Panc1 (cell line): ENCODE measurements at regions not wholly inside any gene's neighbourhood (a gene's known extent, or its start where the extent isn't known, plus 50 kb on each side); places are given as distances from the start of the nearest gene placed in this dataset.

Source experiments
- REST ChIP-seq, 2 experiments: IDR thresholded peaks; 2 replicates each; pipeline ENCODE4 v1.6.1; 2011 to 2012; ENCODE audit warnings: low read depth in 2 of 2, control low read depth in 1 of 2, low read length in 1 of 2, mild to moderate bottlenecking in 1 of 2, moderate library complexity in 1 of 2; ENCODE audit not compliant: insufficient read depth in 1 of 2
- TF ChIP-seq, protein P1 (sequence below): fragments of 450-650 bp; IDR thresholded peaks from 2 replicates; pipeline ENCODE4 v1.5.1; 2017; ENCODE audit warnings: mild to moderate bottlenecking

DNA sequence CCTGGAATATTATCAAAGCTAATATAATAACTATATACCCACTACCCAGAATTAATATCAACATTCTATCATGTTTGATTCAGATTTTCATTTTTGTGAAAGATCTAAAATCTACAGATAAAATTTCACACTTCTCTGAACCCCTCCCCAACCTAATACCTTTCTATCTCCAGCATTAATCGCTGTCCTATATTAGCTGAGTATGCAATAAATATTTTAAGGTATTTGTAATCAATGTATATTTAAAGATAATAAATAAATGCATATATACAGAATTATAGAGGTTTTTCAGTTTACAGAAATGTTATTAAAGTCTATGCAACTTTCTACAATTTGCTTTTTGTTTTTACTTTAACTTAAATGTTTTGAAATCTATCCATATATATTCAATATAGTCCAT, 156.7 kb upstream of the NRSN1 start:
- TF ChIP-seq, protein P1, sequence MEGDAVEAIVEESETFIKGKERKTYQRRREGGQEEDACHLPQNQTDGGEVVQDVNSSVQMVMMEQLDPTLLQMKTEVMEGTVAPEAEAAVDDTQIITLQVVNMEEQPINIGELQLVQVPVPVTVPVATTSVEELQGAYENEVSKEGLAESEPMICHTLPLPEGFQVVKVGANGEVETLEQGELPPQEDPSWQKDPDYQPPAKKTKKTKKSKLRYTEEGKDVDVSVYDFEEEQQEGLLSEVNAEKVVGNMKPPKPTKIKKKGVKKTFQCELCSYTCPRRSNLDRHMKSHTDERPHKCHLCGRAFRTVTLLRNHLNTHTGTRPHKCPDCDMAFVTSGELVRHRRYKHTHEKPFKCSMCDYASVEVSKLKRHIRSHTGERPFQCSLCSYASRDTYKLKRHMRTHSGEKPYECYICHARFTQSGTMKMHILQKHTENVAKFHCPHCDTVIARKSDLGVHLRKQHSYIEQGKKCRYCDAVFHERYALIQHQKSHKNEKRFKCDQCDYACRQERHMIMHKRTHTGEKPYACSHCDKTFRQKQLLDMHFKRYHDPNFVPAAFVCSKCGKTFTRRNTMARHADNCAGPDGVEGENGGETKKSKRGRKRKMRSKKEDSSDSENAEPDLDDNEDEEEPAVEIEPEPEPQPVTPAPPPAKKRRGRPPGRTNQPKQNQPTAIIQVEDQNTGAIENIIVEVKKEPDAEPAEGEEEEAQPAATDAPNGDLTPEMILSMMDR, result no peak
- no peak for TF ChIP-seq REST (IDR thresholded peaks at IDR 0.05; ENCODE audit: insufficient read depth in 1 of 2, low read depth in 2 of 2, low read length in 1 of 2)
